K562 (cell line): ENCODE measurements at regions not wholly inside any gene's neighbourhood (a gene's known extent, or its start where the extent isn't known, plus 50 kb on each side); places are given as distances from the start of the nearest gene placed in this dataset.

ENCODE experiments used
- ATF1 ChIP-seq, 2 experiments: fragments of 450-650 bp in 1 of 2; IDR thresholded peaks; 2 replicates each; pipeline ENCODE4 v1.6.1; 2016; ENCODE audit warnings: missing compliant biosample characterization in 1 of 2, missing genetic modification characterization in 1 of 2
- FOXP1 ChIP-seq: sonication (generic); formaldehyde crosslinking; IDR thresholded peaks from 2 replicates; pipeline ENCODE4 v1.8.0; 2022; ENCODE audit warnings: mild to moderate bottlenecking, missing genetic modification reagents
- ILF3 ChIP-seq: fragments of 450-650 bp; IDR thresholded peaks from 2 replicates; pipeline ENCODE4 v1.6.1; 2018; ENCODE audit warnings: antibody characterized with exemption, mild to moderate bottlenecking, moderate library complexity, borderline replicate concordance
- NCOR1 ChIP-seq: fragments of 450-650 bp; IDR thresholded peaks from 2 replicates; pipeline ENCODE4 v1.6.1; 2016; ENCODE audit warnings: mild to moderate bottlenecking, moderate library complexity
- NR3C1 ChIP-seq: sonication (generic); formaldehyde crosslinking; IDR thresholded peaks from 2 replicates; pipeline ENCODE4 v1.8.1; 2022; ENCODE audit warnings: missing genetic modification reagents
- PCBP2 ChIP-seq: fragments of 200-400 bp; formaldehyde crosslinking; IDR thresholded peaks from 2 replicates; pipeline ENCODE4 v1.6.1; 2018; ENCODE audit warnings: low read length, low read depth, mild to moderate bottlenecking, moderate library complexity; ENCODE audit not compliant: poor library complexity, severe bottlenecking
- POLR2H ChIP-seq: IDR thresholded peaks from 2 replicates; pipeline ENCODE4 v1.6.1; 2016; ENCODE audit warnings: missing genetic modification characterization, low read depth, mild to moderate bottlenecking, control low read depth, missing compliant biosample characterization, moderate library complexity
- SUPT5H ChIP-seq: fragments of 450-650 bp; IDR thresholded peaks from 2 replicates; pipeline ENCODE4 v1.6.1; 2016
- ZKSCAN8 ChIP-seq: fragments of 200-800 bp; sonication (Bioruptor generic); IDR thresholded peaks from 2 replicates; pipeline ENCODE4 v1.6.1; 2016; ENCODE audit warnings: missing genetic modification characterization, missing compliant biosample characterization
- TF ChIP-seq, protein P1 (sequence below): sonication (generic); formaldehyde crosslinking; IDR thresholded peaks from 2 replicates; pipeline ENCODE4 v1.8.1; 2023; ENCODE audit warnings: mild to moderate bottlenecking, missing genetic modification reagents
- TF ChIP-seq, protein P2 (sequence below): fragments of 250-450 bp; sonication (Bioruptor Pico); IDR thresholded peaks from 2 replicates; pipeline ENCODE4 v1.8.0; 2021; ENCODE audit warnings: moderate library complexity, mild to moderate bottlenecking, inconsistent platforms

DNA sequence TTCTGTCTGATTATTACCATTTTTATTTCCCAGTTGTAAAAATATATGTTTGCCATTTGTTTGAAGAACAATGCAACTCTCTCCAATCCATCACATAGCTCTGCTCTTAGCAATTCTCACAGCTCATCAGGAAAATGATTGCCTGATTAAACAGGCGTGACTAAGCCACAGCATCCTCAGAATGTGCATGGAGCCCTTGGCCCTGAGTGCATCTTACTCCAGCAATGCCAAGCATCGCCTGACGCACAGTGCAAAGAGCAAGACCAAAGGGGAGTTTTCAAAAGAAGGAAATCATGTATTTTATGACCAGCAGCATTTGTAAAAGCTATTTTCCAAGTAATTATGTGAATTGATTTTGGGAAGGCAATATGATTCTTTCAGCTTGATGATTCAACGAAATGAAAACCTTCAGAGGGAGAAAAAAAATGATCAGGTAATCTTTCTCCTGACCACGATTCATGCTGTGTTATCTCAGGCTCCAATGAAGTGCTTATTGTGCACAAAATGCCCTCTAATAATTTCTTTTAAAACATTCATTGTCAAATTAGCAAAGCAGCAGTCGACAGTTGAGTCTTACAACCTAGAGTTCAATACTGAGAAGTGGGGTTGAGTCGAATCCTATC lies 138.0 kb upstream of the FAM9B start (continued):
- TF ChIP-seq, protein P1, sequence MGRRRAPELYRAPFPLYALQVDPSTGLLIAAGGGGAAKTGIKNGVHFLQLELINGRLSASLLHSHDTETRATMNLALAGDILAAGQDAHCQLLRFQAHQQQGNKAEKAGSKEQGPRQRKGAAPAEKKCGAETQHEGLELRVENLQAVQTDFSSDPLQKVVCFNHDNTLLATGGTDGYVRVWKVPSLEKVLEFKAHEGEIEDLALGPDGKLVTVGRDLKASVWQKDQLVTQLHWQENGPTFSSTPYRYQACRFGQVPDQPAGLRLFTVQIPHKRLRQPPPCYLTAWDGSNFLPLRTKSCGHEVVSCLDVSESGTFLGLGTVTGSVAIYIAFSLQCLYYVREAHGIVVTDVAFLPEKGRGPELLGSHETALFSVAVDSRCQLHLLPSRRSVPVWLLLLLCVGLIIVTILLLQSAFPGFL (CRISPR knock-in tag), result no peak
- no peak for TF ChIP-seq NCOR1
- TF ChIP-seq, protein P2, sequence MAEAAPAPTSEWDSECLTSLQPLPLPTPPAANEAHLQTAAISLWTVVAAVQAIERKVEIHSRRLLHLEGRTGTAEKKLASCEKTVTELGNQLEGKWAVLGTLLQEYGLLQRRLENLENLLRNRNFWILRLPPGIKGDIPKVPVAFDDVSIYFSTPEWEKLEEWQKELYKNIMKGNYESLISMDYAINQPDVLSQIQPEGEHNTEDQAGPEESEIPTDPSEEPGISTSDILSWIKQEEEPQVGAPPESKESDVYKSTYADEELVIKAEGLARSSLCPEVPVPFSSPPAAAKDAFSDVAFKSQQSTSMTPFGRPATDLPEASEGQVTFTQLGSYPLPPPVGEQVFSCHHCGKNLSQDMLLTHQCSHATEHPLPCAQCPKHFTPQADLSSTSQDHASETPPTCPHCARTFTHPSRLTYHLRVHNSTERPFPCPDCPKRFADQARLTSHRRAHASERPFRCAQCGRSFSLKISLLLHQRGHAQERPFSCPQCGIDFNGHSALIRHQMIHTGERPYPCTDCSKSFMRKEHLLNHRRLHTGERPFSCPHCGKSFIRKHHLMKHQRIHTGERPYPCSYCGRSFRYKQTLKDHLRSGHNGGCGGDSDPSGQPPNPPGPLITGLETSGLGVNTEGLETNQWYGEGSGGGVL (CRISPR knock-in tag), result no peak
- no peak for TF ChIP-seq POLR2H (tag)
- no peak for TF ChIP-seq PCBP2
- TF ChIP-seq ILF3, result no peak
- no peak for TF ChIP-seq SUPT5H
- TF ChIP-seq NR3C1 (CRISPR knock-in tag), result no peak
- TF ChIP-seq ZKSCAN8 (CRISPR knock-in tag), result no peak
- no peak for TF ChIP-seq FOXP1 (CRISPR knock-in tag)
- no peak for TF ChIP-seq ATF1 (CRISPR knock-in tag; IDR thresholded peaks at IDR 0.05)
- no peak for TF ChIP-seq ATF1 (tag; IDR thresholded peaks at IDR 0.05)
